NCI-H2227 (cell line): ENCODE measurements at regions not wholly inside any gene's neighbourhood (a gene's known extent, or its start where the extent isn't known, plus 50 kb on each side); places are given as distances from the start of the nearest gene placed in this dataset.

Experiments used
- DNase-seq: peaks from one replicate; lab custom pipeline; 2025; ENCODE audit not compliant: unreplicated experiment; lab: John Stamatoyannopoulos, UW

DNA sequence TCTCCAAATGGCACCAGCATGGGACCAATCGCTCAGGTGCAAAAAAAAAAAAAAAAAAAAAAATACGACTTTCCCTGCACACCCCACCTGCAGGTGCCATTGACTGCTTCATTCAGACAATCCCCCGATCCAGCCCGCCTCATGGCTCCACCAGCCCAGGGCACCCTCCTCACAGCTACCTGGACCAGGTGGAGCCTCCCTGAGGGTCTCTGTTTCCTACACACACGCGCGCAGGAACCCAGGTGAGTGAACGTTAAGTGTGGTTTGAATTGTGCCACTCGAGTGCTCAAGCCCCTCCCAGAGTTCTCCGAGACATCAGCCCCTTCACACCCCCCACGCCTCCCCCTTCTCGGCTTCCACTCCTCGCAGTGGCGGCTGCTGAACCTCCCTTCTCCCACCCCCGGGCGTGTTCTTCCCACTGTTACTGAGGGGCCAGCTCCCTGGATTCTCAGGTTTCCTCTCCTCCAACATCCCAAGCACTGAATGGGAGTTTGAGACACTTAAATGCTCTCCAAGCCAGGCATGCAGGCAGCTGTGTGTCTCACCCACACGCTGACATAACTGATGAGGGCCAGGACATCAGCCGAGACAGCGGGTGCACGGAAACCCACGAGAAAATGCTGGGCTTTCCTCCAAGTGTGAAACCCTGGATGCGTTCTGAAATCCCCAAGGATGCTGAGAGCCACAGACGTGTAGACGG is 88.8 kb upstream of the SNTG2 start:
- DNase-seq = no peak

DNA sequence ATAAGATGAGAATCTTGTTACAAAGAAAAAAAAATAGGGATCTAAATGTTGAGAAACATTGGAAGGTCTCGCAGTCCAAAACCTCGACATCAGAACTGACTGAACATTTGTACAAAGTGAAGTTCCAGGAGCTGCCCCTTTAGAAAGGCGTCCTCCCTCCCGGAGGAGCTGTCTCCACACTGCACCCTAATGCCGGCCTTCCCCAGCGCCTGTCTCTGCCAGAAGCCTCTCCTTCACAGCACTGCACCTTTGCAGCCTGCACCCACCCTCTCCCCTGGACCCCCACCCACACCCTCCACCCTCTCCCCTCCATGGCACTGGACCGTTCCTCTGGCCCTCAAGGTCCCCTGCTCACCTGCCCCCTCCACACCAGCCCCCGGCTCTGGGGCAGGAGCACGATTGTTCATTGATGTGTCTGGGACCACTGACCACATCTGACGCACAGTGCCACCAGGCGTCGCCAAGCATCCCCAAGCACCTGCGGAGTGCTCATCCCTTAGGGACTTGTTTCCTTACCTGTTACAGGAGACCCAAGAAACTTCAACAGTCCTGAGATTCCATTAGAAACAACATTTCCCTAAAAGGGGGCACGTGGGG is 90.3 kb upstream of the SNTG2 start:
- DNase-seq = no peak

DNA sequence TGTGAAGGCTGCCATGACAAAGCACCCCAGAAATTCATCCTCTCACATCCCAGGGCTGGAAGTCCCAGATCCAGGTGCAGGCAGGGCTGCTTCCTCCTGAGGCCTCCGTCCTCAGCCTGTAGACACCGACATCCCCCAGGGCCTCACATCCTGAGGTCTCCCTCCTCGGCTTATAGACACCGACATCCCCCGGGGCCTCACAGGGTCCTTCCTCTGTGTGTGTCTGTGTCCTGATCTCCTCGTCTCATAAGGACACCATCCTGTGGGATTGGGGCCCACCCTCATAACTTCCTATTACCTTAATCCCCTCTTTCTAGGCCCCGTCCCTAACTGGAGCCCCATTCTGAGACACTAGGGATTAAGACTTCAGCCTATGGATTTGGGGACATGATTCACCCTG is 92.0 kb upstream of the SNTG2 start:
- DNase-seq = no peak

DNA sequence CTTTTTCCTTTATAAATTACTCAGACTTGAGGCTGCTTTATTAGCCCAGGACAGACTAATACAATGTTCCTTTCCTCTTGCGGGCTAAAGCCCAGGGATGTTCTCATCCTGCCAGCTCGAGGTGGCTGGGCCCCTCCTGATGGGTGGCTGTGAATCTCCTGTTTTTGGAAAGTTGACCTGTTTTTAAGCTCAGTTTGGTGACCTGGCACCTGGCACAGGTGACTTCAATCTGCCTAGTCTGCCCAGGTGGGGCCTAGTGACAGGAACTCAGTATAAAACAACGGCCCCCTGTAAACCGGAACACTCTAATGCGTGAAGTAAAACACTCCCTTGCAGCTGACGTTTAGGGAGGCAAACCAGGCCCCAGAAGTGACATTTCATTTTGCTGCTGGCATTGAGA is 92.7 kb upstream of the SNTG2 start:
- no peak for DNase-seq

DNA sequence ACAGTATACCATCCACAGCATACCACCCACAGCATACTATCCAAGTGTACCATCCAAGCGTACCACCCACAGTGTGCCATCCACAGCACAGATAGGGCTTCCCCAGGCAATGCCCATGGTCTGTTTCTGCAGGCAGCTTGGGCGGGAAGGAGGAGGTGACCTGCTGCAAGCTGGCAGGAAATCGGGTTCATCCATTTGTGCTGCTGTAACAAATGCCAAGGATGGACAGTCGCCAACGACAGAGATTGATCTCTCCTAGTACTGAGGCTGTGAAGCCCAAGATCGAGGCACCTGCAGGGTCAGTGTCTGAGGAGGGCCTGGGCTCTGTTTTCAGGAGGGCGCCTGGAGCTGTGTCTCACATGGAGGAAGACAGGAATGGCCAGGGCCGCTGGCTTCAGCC is 93.6 kb upstream of the SNTG2 start:
- no peak for DNase-seq

DNA sequence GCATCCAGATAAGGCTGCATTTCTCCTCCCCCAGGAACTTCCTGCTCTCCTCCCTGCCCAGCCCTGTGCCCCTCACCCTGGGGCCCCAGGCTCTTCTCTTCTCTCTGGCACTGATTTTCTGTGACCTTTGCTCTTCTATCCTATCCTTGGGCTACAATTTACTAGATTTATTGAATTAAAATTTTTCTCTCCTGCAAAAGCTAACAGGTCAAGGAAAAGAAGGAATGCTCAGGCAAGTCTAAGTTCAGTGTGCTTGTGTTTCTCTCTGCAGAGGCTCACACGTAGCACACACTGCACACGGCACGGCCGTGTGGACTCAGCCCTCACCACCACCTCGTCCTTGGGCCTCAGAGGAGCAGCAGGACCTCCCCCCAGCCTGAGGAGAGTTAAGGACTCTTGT is 94.2 kb upstream of the SNTG2 start:
- no peak for DNase-seq

DNA sequence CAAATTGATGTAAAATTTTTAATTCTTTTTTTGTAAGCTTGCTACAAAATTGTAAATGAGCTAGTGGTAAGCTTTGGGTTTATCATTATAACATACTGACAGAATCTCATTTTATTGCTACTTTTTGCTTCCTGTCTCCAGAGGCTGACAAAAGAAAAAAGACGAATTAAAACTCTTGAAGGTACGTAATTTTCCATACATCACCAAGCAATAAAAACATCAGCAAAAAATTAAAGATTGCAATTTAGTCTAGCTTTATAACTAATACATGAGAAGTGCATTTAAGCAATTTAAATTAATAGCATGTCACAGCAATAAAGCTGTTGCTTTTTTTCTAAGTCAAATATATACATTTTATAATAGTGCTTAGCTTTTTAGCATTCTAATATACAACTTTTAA is 94.6 kb upstream of the SNTG2 start:
- no peak for DNase-seq

DNA sequence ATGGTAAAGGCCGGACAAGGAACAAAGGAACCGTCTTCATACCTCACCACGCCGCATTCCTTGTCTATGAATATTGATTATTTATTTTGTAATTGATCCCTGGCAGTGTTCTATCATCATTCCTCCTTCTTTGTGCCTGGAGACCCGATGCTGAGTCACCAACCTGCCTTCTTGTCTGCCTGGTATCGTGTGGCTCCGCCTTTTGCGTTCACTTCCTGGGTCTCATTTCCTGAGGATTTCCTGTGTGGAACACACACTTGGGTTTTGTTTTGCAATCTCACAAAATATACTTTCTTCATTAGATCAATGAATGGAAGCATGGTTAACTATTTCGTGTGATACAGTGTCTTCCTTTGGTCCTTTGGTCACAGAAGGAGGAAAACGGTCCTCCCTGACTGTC is 95.5 kb upstream of the SNTG2 start:
- no peak for DNase-seq

DNA sequence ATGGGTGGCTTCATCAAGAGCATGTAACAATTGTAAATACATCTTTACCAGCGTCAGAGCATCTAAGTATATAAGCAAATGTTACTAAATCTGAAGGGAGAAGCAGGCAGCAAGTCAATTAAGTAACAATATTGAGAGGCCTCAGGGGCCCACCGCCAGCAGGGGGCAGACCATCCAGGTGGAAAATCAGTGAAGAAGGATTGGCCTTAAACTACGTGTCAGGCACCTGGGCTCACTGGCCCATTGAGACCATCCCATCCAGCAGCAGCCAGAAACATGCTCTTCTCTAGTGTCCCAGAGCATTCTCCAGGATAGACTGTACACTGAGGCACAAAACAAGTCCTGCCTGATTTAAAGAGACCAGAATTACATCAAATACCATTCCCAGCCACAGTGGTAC is 96.2 kb upstream of the SNTG2 start:
- no peak for DNase-seq

DNA sequence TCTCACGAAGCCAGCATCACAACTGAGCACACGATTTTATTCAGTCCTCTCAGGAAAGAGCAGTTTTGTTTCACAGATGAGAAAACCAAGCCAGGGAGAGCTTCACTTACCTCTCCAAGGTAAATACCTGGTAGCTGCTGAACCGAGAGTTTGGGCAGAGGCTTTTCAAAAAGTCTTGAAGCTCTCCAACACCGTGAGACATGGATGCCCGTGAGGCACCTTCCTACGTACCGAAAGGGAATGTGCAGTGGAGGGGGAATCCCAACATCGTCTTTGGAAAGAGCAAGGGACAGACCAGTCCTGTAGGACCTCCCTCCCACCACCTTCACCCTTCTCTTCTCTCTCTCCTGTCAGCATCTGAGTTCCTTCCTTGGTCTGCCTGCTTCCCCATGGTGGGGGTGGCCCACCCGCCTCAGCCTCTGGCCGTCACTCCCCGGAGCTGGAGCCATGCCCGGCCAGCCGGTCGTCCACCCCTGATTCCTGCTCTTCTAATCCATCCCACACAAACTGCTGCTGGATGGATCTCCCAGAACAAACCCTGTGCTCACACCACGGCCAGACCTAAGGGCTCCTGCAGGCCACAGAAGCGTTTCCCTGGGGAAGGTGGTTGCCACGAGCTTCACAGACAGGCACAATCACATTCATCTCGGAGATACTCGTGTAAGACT is 97.3 kb upstream of the SNTG2 start:
- DNase-seq = no peak

DNA sequence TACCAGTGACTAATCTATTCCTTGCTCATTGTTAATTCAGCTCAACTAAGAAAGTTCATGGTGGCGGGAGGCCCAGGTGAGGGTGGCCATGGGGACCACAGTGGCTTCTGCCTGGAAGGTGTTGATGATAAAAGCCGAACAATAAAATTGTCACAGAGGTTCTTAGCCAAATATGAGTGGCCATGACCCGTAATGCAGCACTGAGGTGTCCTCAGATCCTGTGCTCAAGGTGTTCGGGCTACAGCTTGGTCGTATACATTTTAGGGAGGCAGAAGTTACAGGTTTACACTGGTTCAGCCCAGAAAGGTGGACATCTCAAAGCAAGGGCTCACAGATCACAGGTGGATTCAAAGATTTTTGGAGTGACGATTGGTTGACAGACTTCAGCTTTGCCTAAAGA is 98.5 kb upstream of the SNTG2 start:
- no peak for DNase-seq

DNA sequence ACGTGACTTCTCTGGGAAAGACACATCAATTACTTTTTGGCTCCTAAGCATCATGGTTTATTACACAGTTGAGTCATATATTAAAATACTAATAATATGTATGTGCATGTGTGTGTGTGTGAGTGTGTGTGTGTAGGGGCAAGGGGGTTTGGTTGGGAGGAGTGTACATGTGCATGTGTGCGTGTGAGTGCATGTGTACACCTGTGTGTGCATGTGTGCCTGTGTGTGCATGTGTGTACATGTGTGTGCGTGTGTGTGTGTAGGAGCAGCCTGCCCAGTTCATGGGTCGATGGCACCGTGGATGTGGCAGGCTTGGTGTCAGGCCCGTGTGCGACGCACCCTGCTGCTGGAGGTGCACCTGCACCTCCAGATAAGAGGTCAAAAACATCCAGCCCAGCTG is 99.0 kb upstream of the SNTG2 start:
- DNase-seq = no peak

DNA sequence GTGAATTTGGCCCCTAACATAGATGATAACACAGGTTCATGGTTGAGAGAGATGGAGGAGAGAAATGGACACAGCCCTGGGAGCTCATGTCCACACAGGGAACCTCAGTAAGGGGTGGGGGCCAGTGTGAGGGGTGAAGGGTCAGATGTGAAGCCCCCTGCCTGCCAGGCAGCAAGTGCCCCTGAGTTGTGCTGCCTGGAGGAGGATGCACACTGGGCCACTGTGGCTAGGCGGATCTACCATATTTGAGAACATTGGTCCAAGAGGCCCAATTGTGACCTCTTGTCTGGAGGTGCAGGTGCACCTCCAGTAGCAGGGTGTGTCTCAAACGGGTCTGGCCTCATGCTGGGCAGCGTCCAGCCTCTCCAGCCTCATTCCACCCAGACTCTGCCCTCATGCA is 99.6 kb upstream of the SNTG2 start:
- DNase-seq = no peak

DNA sequence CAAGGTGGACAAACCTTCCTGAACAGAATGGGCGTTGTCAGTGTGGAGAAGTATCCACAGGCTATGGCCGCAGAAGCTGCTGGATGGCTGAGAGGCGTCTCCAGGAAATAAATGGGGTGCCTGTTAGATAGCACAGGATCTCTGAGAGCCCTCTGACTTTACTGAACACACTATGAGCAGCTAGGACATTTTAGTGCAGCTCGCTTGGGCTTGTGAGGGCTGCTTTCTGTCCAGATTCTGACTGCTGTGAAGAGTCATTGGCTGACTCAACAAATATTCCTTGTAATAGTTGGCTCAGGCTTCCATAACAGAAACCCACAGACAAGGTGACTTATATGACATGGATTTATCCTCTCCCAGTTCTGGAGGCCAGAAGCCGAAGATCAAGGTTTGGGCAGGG is 100.2 kb upstream of the SNTG2 start:
- DNase-seq = no peak

DNA sequence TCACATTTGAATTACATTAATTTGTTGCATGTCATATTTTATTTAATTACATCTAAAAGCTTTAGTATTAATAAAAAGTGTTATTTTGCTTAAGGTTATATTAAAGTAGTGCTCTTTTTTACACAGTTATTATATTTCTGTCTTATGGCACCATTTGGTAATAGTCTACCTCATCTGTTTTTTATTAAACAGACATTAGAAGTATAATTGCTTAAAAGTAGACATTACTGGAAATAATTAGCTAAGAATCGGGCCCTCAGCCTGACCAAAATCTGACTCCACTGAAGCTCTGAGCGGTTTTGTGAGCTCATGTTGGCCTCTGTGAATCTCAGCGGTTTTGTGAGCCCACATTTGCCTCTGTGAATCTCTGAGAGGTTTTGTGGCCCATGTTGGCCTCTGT is 102.5 kb upstream of the SNTG2 start:
- no peak for DNase-seq

DNA sequence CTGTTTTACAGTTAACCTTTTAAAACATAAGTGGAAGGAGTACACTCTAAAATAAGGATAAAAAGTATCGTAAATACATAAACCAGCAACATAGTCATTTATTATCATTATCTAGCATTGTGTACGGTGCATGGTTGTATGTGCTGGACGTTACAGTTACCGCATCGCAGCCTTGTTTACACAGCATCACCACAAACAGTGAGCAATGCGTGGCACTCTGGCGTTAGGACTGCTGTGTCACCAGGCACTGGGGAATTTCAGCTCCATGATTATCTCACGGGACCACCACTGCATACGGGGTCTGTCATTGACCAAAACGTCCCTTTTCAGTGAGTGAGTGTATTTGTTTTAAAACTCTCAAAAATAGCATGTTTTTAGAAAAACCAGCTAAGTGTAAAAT is 103.0 kb upstream of the SNTG2 start:
- no peak for DNase-seq

DNA sequence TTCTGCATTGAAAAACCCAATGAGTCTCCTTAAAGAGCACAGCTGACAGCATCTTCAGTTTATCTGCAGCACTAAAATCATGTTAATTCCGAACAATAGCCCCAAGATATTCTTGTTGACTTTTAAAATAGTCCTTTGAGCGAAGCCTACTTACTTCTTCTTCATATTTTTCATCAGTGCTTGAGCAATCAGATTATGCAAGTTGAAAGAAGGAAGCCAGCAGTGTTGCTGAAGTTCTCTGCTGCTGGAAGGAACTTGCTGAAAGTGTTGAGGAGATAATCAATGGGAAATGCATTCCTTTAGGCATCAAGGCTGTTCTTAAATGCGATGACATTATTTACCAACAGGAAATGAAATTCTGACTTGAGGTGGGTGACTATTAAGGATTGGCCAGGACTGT is 105.9 kb upstream of the SNTG2 start:
- no peak for DNase-seq

DNA sequence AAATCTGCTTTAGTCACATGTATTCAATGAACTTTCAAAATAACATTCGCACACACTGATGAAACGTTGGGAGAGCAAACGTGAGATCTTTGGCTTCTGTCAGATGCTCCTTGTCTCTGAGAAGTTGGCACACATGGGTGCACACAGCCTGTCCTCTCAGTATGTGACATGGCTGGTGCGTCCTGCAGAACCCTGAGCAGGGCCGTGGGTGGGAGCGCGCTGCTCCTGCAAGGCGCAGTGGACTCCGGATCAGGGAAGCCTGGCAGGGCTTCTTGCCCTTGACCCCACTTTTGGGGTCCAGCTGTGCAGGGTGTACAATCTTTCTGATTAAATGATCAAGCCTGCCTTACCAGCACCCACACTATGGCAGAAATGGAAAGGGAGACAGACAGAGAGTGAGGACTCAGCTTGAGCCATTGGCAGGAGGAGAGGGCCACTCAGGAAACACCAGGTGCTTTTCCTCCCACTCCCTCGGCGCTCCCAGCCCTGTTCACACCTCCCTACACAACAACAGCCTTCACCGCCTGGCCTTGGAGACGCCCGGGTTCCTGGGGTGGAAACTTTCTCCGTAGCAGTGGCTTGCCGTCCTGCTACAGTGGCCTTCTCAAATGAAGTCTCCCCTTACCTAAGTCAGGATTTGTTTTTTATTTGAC is 108.4 kb upstream of the SNTG2 start:
- DNase-seq = no peak

DNA sequence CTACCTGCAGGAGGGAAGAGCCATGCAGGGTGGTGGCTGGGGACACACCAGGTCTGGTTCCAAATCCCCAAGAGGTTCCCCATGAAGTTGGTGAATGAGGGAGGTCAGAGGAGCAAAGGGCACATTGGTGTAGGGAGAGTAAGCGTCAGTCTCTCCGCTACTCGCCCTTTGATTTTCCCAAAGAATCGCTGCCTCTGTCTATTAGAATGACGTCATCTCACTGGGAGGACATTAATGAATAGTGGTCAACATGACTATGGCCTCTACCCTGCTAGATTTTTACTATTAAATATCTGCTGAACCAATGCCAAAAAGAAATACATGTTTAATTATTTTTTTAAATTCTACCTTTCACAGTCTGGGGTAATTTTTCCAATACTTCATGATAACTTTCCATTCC is 109.6 kb upstream of the SNTG2 start:
- DNase-seq = no peak

DNA sequence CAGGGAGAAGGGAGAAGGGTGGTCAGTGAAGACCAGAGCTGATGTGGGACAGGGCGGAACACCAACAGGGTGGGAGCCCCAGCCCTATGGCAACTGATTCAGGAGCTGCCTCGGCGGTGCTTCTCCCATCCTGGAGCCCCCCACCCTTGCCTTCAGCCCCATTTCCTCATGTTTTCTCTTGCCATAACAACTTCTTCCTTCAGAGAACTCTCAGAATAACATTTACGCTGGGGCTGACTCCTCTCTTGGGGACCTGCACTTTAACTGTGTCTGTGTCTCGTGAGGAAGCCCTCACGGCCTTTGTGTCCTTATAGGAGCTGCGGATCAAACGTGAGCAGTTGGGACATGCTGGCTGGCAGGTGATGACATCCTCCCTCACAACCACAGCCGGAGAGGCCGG is 116.4 kb upstream of the SNTG2 start:
- no peak for DNase-seq

DNA sequence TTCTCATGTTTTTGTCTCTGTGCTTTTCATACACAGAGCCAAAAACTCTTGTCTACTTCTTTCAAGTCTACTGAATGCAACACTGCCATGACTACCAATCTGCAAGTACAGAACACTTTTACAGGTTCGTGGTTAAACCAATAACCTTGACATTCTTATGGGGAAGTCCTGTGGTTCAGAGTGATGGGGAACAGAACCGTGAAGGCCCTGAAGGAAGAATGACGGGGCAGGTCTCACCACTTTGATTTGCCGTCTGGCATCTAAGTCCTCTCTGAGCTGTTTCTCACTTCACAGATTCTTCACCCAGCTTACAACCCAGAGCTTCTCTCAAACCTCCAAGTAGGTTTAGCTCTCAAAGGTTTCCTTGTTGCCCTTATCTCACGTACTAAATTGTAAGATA is 117.5 kb upstream of the SNTG2 start:
- DNase-seq = no peak

DNA sequence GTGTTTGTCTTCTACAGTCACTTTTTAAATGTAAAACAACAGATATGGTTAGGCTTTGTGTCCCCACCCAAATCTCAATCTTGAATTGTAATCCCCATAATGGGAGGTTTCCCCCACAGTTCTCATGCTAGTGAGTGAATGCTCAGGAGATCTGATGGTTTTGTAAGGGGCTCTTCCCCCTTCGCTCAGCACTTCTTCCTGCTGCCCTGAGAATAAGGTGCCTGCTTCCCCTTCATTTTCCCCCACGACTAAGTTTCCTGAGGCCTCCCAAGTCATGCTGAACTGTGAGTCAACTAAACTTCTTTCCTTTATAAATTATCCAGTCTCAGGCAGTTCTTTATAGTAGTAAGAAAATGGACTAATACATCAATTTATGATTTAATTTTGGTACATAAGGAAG is 118.0 kb upstream of the SNTG2 start:
- no peak for DNase-seq
